ENCODE measurements at regions not wholly inside any gene's neighbourhood (a gene's known extent, or its start where the extent isn't known, plus 50 kb on each side); places are given as distances from the start of the nearest gene placed in this dataset.

DNA sequence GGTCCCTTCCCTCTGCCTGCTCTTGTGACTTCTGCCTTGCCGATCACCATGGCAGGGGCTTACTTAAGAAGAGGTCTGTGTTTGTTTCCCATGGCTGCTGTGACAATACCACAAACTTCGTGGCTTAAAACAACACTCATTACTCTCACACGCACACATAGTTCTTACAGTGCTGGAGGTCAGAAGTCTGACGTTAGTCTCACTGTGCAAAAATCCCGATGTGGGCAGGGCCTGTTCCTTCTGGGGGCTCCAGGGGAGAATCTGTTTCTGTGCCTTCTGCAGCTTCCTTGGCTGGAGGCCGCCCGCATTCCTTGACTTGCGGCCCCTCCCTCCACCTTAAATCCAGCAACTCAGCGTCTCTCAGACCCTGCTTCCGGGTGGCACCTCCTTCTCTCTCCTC lies 249.2 kb upstream of the GSE1 start:
- no CpG with 5 or more reads among the region's 10 CpGs for WGBS (ENCODE audit: extremely low coverage, insufficient coverage, insufficient read length)
- peaks cover 48 to 61% of the 10 kb centered on the region in 2 experiments for H3K4me1 ChIP-seq (ENCODE audit: control insufficient read depth in 1 of 2, insufficient read depth in 2 of 2, low read length in 2 of 2)
- H3K79me2 ChIP-seq (ENCODE audit: control insufficient read depth, insufficient read depth, low read length, poor library complexity): peaks cover 17% of the 10 kb centered on the region
- H3K9ac ChIP-seq (ENCODE audit: low read length): no peak overlapping the region
- H2AK5ac ChIP-seq (ENCODE audit: low read length): peak overlapping the region; percentile 88
- H3K18ac ChIP-seq (ENCODE audit: low read length): peak overlapping the region; percentile 57
- no peak overlapping the region for H3K4me3 ChIP-seq (ENCODE audit: low read depth, low read length)
- H3K4me2 ChIP-seq (ENCODE audit: low read length): no peak overlapping the region
- H2BK5ac ChIP-seq (ENCODE audit: low read depth, low read length, poor library complexity): peak overlapping the region; percentile 62
- peak overlapping the region; percentile 61 for H4K8ac ChIP-seq (ENCODE audit: low read depth, low read length)
- peaks cover 69% of the 10 kb centered on the region for H3K79me1 ChIP-seq (ENCODE audit: low read length)
- peak overlapping the region; percentile 93 for H4K91ac ChIP-seq (ENCODE audit: low read depth, low read length)
- DNase-seq: no peak
- no peak overlapping the region for H2AFZ ChIP-seq (ENCODE audit: insufficient read depth, low read length, poor library complexity)
- H3K9me3 ChIP-seq (ENCODE audit: insufficient read depth, low read depth, low read length): peaks cover 4% of the 10 kb centered on the region
- no peak overlapping the region for H3K23ac ChIP-seq (ENCODE audit: low read length)
- peak overlapping the region; percentile 98 for H2BK120ac ChIP-seq (ENCODE audit: insufficient read depth, low read length, poor library complexity)
- H3K14ac ChIP-seq (ENCODE audit: low read length): peak overlapping the region; percentile 69
- peak overlapping the region; percentile 96 for H3K27ac ChIP-seq (ENCODE audit: low read depth, low read length)
- H3K36me3 ChIP-seq (ENCODE audit: control insufficient read depth in 1 of 2, insufficient read depth in 2 of 2, low read length in 2 of 2): peaks cover 0 to 2% of the 10 kb centered on the region in 2 experiments
- H2BK12ac ChIP-seq (ENCODE audit: low read length): peak overlapping the region; percentile 85
- no peak overlapping the region for H4K12ac ChIP-seq (ENCODE audit: low read depth, low read length)
- no peak overlapping the region for H3K4ac ChIP-seq (ENCODE audit: low read depth, low read length)
- no peaks in the 10 kb centered on the region for H3K27me3 ChIP-seq (ENCODE audit: insufficient read depth, low read length)

GRCh38 chr16:85364323-85365040 lies 248.6 kb upstream of the GSE1 start:
- Histone ChIP-seq H2AK5ac (ENCODE audit: low read length) (peak overlapping the region; percentile 88), H3K79me1 (ENCODE audit: low read length) (peaks cover 63% of the 10 kb centered on the region), H2AFZ (ENCODE audit: insufficient read depth, low read length, poor library complexity) (no peak overlapping the region), H3K27ac (ENCODE audit: low read depth, low read length) (peak overlapping the region; percentile 96), H3K4me1 (ENCODE audit: control insufficient read depth in 1 of 2, insufficient read depth in 2 of 2, low read length in 2 of 2) (peaks cover 45 to 55% of the 10 kb centered on the region in 2 experiments), H3K4me2 (ENCODE audit: low read length) (no peak overlapping the region), H2BK120ac (ENCODE audit: insufficient read depth, low read length, poor library complexity) (peak overlapping the region; percentile 98), H4K12ac (ENCODE audit: low read depth, low read length) (peak overlapping the region; percentile 0), H3K9ac (ENCODE audit: low read length) (no peak overlapping the region), H4K8ac (ENCODE audit: low read depth, low read length) (peak overlapping the region; percentile 61), H3K4me3 (ENCODE audit: low read depth, low read length) (no peak overlapping the region), H3K36me3 (ENCODE audit: control insufficient read depth in 1 of 2, insufficient read depth in 2 of 2, low read length in 2 of 2) (no peaks in the 10 kb centered on the region), H3K9me3 (ENCODE audit: insufficient read depth, low read depth, low read length) (peaks cover 4% of the 10 kb centered on the region), H2BK12ac (ENCODE audit: low read length) (peak overlapping the region; percentile 85), H3K14ac (ENCODE audit: low read length) (peak overlapping the region; percentile 69), H4K91ac (ENCODE audit: low read depth, low read length) (peak overlapping the region; percentile 93), H3K18ac (ENCODE audit: low read length) (peak overlapping the region; percentile 75), H3K23ac (ENCODE audit: low read length) (no peak overlapping the region), H2BK5ac (ENCODE audit: low read depth, low read length, poor library complexity) (peak overlapping the region; percentile 62), H3K27me3 (ENCODE audit: insufficient read depth, low read length) (no peaks in the 10 kb centered on the region), H3K4ac (ENCODE audit: low read depth, low read length) (peak overlapping the region; percentile 37), H3K79me2 (ENCODE audit: control insufficient read depth, insufficient read depth, low read length, poor library complexity) (peaks cover 17% of the 10 kb centered on the region)
- no CpG with 5 or more reads among the region's 21 CpGs for WGBS (ENCODE audit: extremely low coverage, insufficient coverage, insufficient read length)
- DNase-seq: no peak

DNA sequence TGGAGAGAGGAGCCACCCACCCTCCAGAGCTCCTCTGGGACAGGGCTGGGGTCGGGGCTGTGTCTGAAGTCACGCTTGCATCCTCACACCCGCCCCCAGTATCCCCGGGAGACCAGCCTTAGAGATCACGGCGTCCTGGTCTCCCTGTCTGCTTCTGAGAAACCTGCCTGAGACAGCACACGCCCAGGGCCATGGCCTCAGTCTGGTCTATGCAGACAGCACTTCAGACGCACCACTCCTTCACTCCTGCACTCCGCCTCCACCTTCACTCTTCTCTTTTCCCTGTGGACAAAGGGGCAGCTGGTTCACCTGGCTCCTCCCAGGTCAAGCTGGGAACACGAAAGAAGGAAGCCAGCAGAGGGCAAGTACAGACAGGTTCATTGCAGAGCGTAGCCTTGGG lies 248.0 kb upstream of the GSE1 start:
- Histone ChIP-seq H3K36me3 (ENCODE audit: control insufficient read depth in 1 of 2, insufficient read depth in 2 of 2, low read length in 2 of 2) (no peaks in the 10 kb centered on the region), H3K14ac (ENCODE audit: low read length) (peak overlapping the region; percentile 95), H3K23ac (ENCODE audit: low read length) (no peak overlapping the region), H3K9me3 (ENCODE audit: insufficient read depth, low read depth, low read length) (peaks cover 4% of the 10 kb centered on the region), H3K27me3 (ENCODE audit: insufficient read depth, low read length) (no peaks in the 10 kb centered on the region), H2BK12ac (ENCODE audit: low read length) (peak overlapping the region; percentile 85), H4K8ac (ENCODE audit: low read depth, low read length) (peak overlapping the region; percentile 61), H3K79me2 (ENCODE audit: control insufficient read depth, insufficient read depth, low read length, poor library complexity) (peaks cover 17% of the 10 kb centered on the region), H2BK5ac (ENCODE audit: low read depth, low read length, poor library complexity) (peak overlapping the region; percentile 91), H2BK120ac (ENCODE audit: insufficient read depth, low read length, poor library complexity) (peak overlapping the region; percentile 98), H3K79me1 (ENCODE audit: low read length) (peaks cover 62% of the 10 kb centered on the region), H2AFZ (ENCODE audit: insufficient read depth, low read length, poor library complexity) (no peak overlapping the region), H3K4me3 (ENCODE audit: low read depth, low read length) (no peak overlapping the region), H3K4ac (ENCODE audit: low read depth, low read length) (peak overlapping the region; percentile 37), H3K9ac (ENCODE audit: low read length) (no peak overlapping the region), H2AK5ac (ENCODE audit: low read length) (peak overlapping the region; percentile 16), H4K91ac (ENCODE audit: low read depth, low read length) (peak overlapping the region; percentile 93), H3K18ac (ENCODE audit: low read length) (peak overlapping the region; percentile 75), H3K27ac (ENCODE audit: low read depth, low read length) (peak overlapping the region; percentile 96), H4K12ac (ENCODE audit: low read depth, low read length) (no peak overlapping the region), H3K4me1 (ENCODE audit: control insufficient read depth in 1 of 2, insufficient read depth in 2 of 2, low read length in 2 of 2) (peaks cover 48 to 54% of the 10 kb centered on the region in 2 experiments), H3K4me2 (ENCODE audit: low read length) (no peak overlapping the region)
- WGBS (ENCODE audit: extremely low coverage, insufficient coverage, insufficient read length): no CpG with 5 or more reads among the region's 11 CpGs
- peak; percentile 27 to 33 for DNase-seq

GRCh38 chr16:85366031-85366763 lies 246.9 kb upstream of the GSE1 start:
- Histone ChIP-seq H2BK12ac (ENCODE audit: low read length) (peak overlapping the region; percentile 82), H4K8ac (ENCODE audit: low read depth, low read length) (peak overlapping the region; percentile 61), H3K79me2 (ENCODE audit: control insufficient read depth, insufficient read depth, low read length, poor library complexity) (peaks cover 17% of the 10 kb centered on the region), H3K9me3 (ENCODE audit: insufficient read depth, low read depth, low read length) (peaks cover 4% of the 10 kb centered on the region), H2BK120ac (ENCODE audit: insufficient read depth, low read length, poor library complexity) (peak overlapping the region; percentile 98), H3K36me3 (ENCODE audit: control insufficient read depth in 1 of 2, insufficient read depth in 2 of 2, low read length in 2 of 2) (no peaks in the 10 kb centered on the region), H2AK5ac (ENCODE audit: low read length) (peak overlapping the region; percentile 95), H3K79me1 (ENCODE audit: low read length) (peaks cover 58% of the 10 kb centered on the region), H3K4ac (ENCODE audit: low read depth, low read length) (peak overlapping the region; percentile 84), H3K23ac (ENCODE audit: low read length) (no peak overlapping the region), H3K14ac (ENCODE audit: low read length) (peak overlapping the region; percentile 95), H3K27me3 (ENCODE audit: insufficient read depth, low read length) (no peaks in the 10 kb centered on the region), H2AFZ (ENCODE audit: insufficient read depth, low read length, poor library complexity) (peak overlapping the region; percentile 62), H2BK5ac (ENCODE audit: low read depth, low read length, poor library complexity) (peak overlapping the region; percentile 91), H3K4me1 (ENCODE audit: control insufficient read depth in 1 of 2, insufficient read depth in 2 of 2, low read length in 2 of 2) (peaks cover 54% of the 10 kb centered on the region in 2 experiments), H3K18ac (ENCODE audit: low read length) (peak overlapping the region; percentile 64), H4K91ac (ENCODE audit: low read depth, low read length) (peak overlapping the region; percentile 93), H4K12ac (ENCODE audit: low read depth, low read length) (peak overlapping the region; percentile 64), H3K4me2 (ENCODE audit: low read length) (peak overlapping the region; percentile 24), H3K9ac (ENCODE audit: low read length) (no peak overlapping the region), H3K4me3 (ENCODE audit: low read depth, low read length) (no peak overlapping the region), H3K27ac (ENCODE audit: low read depth, low read length) (peak overlapping the region; percentile 96)
- no CpG with 5 or more reads among the region's 22 CpGs for WGBS (ENCODE audit: extremely low coverage, insufficient coverage, insufficient read length)
- DNase-seq: no peak

Data from trophoblast cell (in vitro differentiated cells and primary cell).